Thyroid gland (tissue), 4 donors: ENCODE measurements at regions not wholly inside any gene's neighbourhood (a gene's known extent, or its start where the extent isn't known, plus 50 kb on each side); places are given as distances from the start of the nearest gene placed in this dataset.

Experiments
- DNase-seq, 2 donors: peaks; one replicate each; pipeline ENCODE4 v3.0.0-alpha.2; 2019
- H3K27ac ChIP-seq, 3 donors: fragments of 200-600 bp; sonication (generic); 1 replicate in 2 of 3; 2 replicates in 1 of 3; pipeline ENCODE4 v1.5.1; 2016 to 2019; ENCODE audit warnings: mild to moderate bottlenecking in 1 of 3, moderate library complexity in 1 of 3
- H3K27me3 ChIP-seq: fragments of 200-600 bp; sonication (generic); one replicate; pipeline ENCODE4 v1.5.1; 2019
- H3K36me3 ChIP-seq, 2 donors: fragments of 200-600 bp; sonication (generic); one replicate each; pipeline ENCODE4 v1.5.1; 2016 to 2019
- H3K4me1 ChIP-seq, 2 donors: fragments of 200-600 bp; sonication (generic); one replicate each; pipeline ENCODE4 v1.5.1; 2017 to 2019
- H3K4me3 ChIP-seq, 3 donors: fragments of 200-600 bp; sonication (generic); replicated peaks in 1 of 3; 1 replicate in 2 of 3; 2 replicates in 1 of 3; pipeline ENCODE4 v1.5.1; 2016; ENCODE audit warnings: mild to moderate bottlenecking in 1 of 3
- H3K9me3 ChIP-seq: fragments of 200-600 bp; sonication (generic); one replicate; pipeline ENCODE4 v1.5.1; 2017
- CTCF ChIP-seq, 6 experiments: fragments of 200-600 bp in 3 of 6; fragments of 450-650 bp in 3 of 6; sonication (generic) in 3 of 6; IDR thresholded peaks; one replicate each; pipeline ENCODE4 v1.5.1; 2016 to 2019; ENCODE audit warnings: antibody characterized with exemption in 6 of 6, mild to moderate bottlenecking in 2 of 6, inconsistent platforms in 1 of 6, moderate library complexity in 1 of 6
- POLR2A ChIP-seq, 2 donors: fragments of 450-650 bp; IDR thresholded peaks; one replicate each; pipeline ENCODE4 v1.6.1; 2017; ENCODE audit warnings: antibody characterized with exemption in 2 of 2, mild to moderate bottlenecking in 2 of 2, moderate library complexity in 1 of 2
- WGBS, 2 donors: methylation state at CpG; one replicate each; pipeline ENCODE4 v1.1.5; 2017; 5-methylcytosine and 5-hydroxymethylcytosine counted together
- intact Hi-C: fragments of 100-400 bp; cut with DNase I; formaldehyde crosslinking; loops from one replicate; pipeline ENCODE4 v1.15.1; 2023

- no peak for TF ChIP-seq CTCF (IDR thresholded peaks at IDR 0.05)
- no peak for TF ChIP-seq POLR2A (IDR thresholded peaks at IDR 0.05)
- H3K27ac ChIP-seq = no peak overlapping the region
These were observed 190.2 kb upstream of the CAND1 start for GRCh38 chr12:67078957-67079356.

GRCh38 chr12:67080637-67081036 is 188.5 kb upstream of the CAND1 start:
- H3K36me3 ChIP-seq = no peaks in the 10 kb centered on the region
- no peaks in the 10 kb centered on the region for H3K27me3 ChIP-seq
- H3K4me3 ChIP-seq = no peak overlapping the region
- no peaks in the 10 kb centered on the region for H3K9me3 ChIP-seq
- intact Hi-C loops = no loop called here
- WGBS, 2 donors = 69 to 73% methylated on average over 1 of the region's 1 CpG
- DNase-seq = no peak
- H3K4me1 ChIP-seq = no peaks in the 10 kb centered on the region
- TF ChIP-seq POLR2A (IDR thresholded peaks at IDR 0.05) (no peak), CTCF (IDR thresholded peaks at IDR 0.05) (no peak)
- H3K27ac ChIP-seq = no peak overlapping the region

More at GRCh38 chr12:67078957-67079356, 190.2 kb upstream of the CAND1 start:
- H3K4me1 ChIP-seq = no peaks in the 10 kb centered on the region
- intact Hi-C loops = no loop called here
- H3K4me3 ChIP-seq = no peak overlapping the region
- no peaks in the 10 kb centered on the region for H3K36me3 ChIP-seq
- no peak for DNase-seq
- 84 to 85% methylated on average over 4 of the region's 4 CpGs for WGBS, 2 donors
- H3K9me3 ChIP-seq = no peaks in the 10 kb centered on the region
- no peaks in the 10 kb centered on the region for H3K27me3 ChIP-seq

- Histone ChIP-seq H3K9me3 (no peaks in the 10 kb centered on the region), H3K4me1 (peaks cover 12% of the 10 kb centered on the region in 2 donors), H3K36me3 (no peaks in the 10 kb centered on the region), H3K27me3 (no peaks in the 10 kb centered on the region), H3K27ac (no peak overlapping the region), H3K4me3 (no peak overlapping the region)
- 41 to 48% methylated on average over 1 of the region's 1 CpG for WGBS, 2 donors
- TF ChIP-seq CTCF (IDR thresholded peaks at IDR 0.05) = no peak
- no peak for TF ChIP-seq POLR2A (IDR thresholded peaks at IDR 0.05)
- intact Hi-C loops = no loop called here
- DNase-seq = no peak
These were observed 186.9 kb upstream of the CAND1 start for GRCh38 chr12:67082221-67082620.

DNA sequence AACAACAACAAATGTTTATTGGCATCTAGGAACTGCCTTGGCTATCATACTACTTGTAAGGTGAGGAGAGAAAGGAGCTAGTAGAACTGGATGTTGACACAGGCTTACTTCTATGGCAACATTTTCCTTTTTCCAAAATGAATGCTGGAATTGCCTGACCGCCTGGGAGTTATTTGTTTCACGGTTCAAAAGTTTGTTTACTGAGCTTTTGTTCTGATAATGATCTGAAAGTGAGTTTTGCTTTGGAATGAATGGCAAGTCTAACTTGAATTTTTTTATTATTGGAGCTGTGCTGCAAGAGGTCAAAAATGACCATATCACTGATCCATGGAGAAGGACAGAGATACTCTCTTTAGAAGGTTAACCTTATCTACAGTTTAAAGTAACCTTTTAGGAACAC is 183.5 kb upstream of the CAND1 start:
- DNase-seq = peak in 1 of 2 donors; percentile 36
- H3K27ac ChIP-seq = peak overlapping the region; percentile 56 to 68 (median 66)
- no peaks in the 10 kb centered on the region for H3K36me3 ChIP-seq
- intact Hi-C loops = no loop called here
- peaks cover 15 to 17% of the 10 kb centered on the region in 2 donors for H3K4me1 ChIP-seq
- WGBS, 2 donors = 28 to 36% methylated on average over 2 of the region's 2 CpGs
- no peaks in the 10 kb centered on the region for H3K27me3 ChIP-seq
- H3K4me3 ChIP-seq = no peak overlapping the region
- no peaks in the 10 kb centered on the region for H3K9me3 ChIP-seq
- TF ChIP-seq CTCF (IDR thresholded peaks at IDR 0.05) = no peak
- TF ChIP-seq POLR2A (IDR thresholded peaks at IDR 0.05) = no peak

DNA sequence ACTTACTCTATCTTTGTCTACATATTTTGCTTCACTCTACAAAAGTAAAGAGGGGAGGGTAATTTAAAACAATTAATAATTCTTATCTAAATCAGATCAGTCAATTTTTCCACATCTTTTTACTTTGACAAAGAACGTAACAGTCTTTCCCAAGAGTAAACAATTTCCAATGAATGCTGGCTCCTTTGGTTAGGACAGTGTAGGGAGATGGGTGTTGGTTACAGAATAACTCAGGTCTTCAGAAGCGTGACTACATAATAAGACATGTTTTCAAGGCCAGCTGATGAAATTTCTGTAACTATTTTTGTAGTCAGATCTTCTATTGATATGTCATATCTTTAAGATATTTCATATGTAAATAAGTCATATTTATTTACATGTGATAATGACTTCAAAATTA is 183.0 kb upstream of the CAND1 start:
- intact Hi-C loops = no loop called here
- WGBS, 2 donors = 72 to 74% methylated on average over 2 of the region's 2 CpGs
- no peaks in the 10 kb centered on the region for H3K9me3 ChIP-seq

More for the DNA sequence above, 183.0 kb upstream of the CAND1 start:
- TF ChIP-seq POLR2A (IDR thresholded peaks at IDR 0.05) = no peak
- TF ChIP-seq CTCF (IDR thresholded peaks at IDR 0.05) = no peak
- Histone ChIP-seq H3K4me3 (no peak overlapping the region), H3K27me3 (no peaks in the 10 kb centered on the region), H3K27ac (peak overlapping the region; percentile 38 to 66 (median 56)), H3K36me3 (no peaks in the 10 kb centered on the region), H3K4me1 (peaks cover 16 to 17% of the 10 kb centered on the region in 2 donors)
- no peak for DNase-seq
